Fibroblast of lung (primary cell): ENCODE measurements at regions not wholly inside any gene's neighbourhood (a gene's known extent, or its start where the extent isn't known, plus 50 kb on each side); places are given as distances from the start of the nearest gene placed in this dataset.

Experiments used
- DNase-seq, 2 donors: peaks; one replicate each; pipeline versions ENCODE4 v3.0.0 to v3.0.0-alpha.2; 2010; ENCODE audit warnings: low read depth in 2 of 2
- H2AFZ ChIP-seq: 2 replicates; pipeline ENCODE4 v1.5.1; 2012; ENCODE audit warnings: low read length, control low read depth, inconsistent platforms
- H3K27ac ChIP-seq: 2 replicates; pipeline ENCODE4 v1.5.1; 2011; ENCODE audit warnings: low read length, control low read depth; ENCODE audit not compliant: insufficient read depth
- H3K27me3 ChIP-seq: 2 replicates; pipeline ENCODE4 v1.5.1; 2011; ENCODE audit warnings: mild to moderate bottlenecking, low read length; ENCODE audit not compliant: control insufficient read depth, insufficient read depth
- H3K36me3 ChIP-seq: 2 replicates; pipeline ENCODE4 v1.5.1; 2011; ENCODE audit warnings: low read length; ENCODE audit not compliant: control insufficient read depth, insufficient read depth
- H3K4me1 ChIP-seq: 2 replicates; pipeline ENCODE4 v1.5.1; 2011; ENCODE audit warnings: low read length; ENCODE audit not compliant: control insufficient read depth, insufficient read depth; ENCODE audit errors: extremely low read depth
- H3K4me2 ChIP-seq: 2 replicates; pipeline ENCODE4 v1.5.1; 2011; ENCODE audit warnings: low read length, control low read depth; ENCODE audit not compliant: insufficient read depth; ENCODE audit errors: extremely low read depth
- H3K4me3 ChIP-seq, 4 experiments: fragments of 200-600 bp in 1 of 4; sonication (generic) in 1 of 4; replicated peaks in 1 of 4; 2 replicates each; pipeline ENCODE4 v1.5.1; 2011 to 2016; ENCODE audit warnings: low read length in 4 of 4, low read depth in 3 of 4, mild to moderate bottlenecking in 3 of 4, control low read depth in 2 of 4, inconsistent platforms in 1 of 4, mixed read lengths in 1 of 4; ENCODE audit not compliant: insufficient read depth in 1 of 4; ENCODE audit errors: control extremely low read depth in 1 of 4
- H3K79me2 ChIP-seq: 2 replicates; pipeline ENCODE4 v1.5.1; 2012; ENCODE audit warnings: mild to moderate bottlenecking, low read length, inconsistent platforms; ENCODE audit not compliant: control insufficient read depth, insufficient read depth
- H3K9ac ChIP-seq: 2 replicates; pipeline ENCODE4 v1.5.1; 2011; ENCODE audit warnings: mild to moderate bottlenecking, low read length, control low read depth; ENCODE audit not compliant: insufficient read depth
- H3K9me3 ChIP-seq: 2 replicates; pipeline ENCODE4 v1.5.1; 2012; ENCODE audit warnings: low read depth, low read length; ENCODE audit not compliant: control insufficient read depth, insufficient read depth
- H4K20me1 ChIP-seq: 2 replicates; pipeline ENCODE4 v1.5.1; 2011; ENCODE audit warnings: low read length; ENCODE audit not compliant: control insufficient read depth, insufficient read depth; ENCODE audit errors: extremely low read depth
- EZH2 ChIP-seq: IDR thresholded peaks from 2 replicates; pipeline ENCODE4 v1.5.1; 2012; ENCODE audit warnings: low read length, control low read depth, mild to moderate bottlenecking; ENCODE audit errors: missing control alignments
- TF ChIP-seq, protein P1 (sequence below), 2 donors: IDR thresholded peaks in 1 of 2; conservative IDR thresholded peaks in 1 of 2; 1 replicate in 1 of 2; 2 replicates in 1 of 2; pipeline ENCODE4 v1.5.1; 2011 to 2012; ENCODE audit warnings: low read length in 2 of 2, control low read depth in 1 of 2, inconsistent platforms in 1 of 2, low read depth in 1 of 2, mild to moderate bottlenecking in 1 of 2

DNA sequence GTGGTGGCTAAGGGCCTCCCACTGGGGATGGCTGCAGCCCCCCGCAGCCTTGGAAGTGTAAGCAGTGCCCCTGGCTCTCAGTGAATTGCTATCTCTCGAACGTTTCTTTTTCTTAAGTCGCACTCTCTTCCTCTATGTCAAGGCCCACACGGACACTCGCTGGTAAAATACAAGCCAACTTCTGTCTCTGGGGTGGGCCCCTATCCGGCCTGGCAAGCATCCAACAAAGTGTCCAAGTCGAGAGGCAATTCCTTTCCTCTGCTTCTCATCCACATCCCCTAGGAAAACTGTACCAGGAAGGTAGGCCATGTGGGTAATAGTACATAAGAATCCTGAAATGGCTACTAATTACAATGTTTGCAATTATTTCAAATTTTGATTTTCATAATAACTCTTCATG lies 194.9 kb upstream of the MGMT start:
- Histone ChIP-seq H3K4me1 (no peaks in the 10 kb centered on the region), H3K27ac (no peak overlapping the region), H3K79me2 (no peaks in the 10 kb centered on the region), H3K9ac (no peak overlapping the region), H3K4me3 (no peak overlapping the region), H3K9me3 (no peaks in the 10 kb centered on the region), H3K4me2 (no peak overlapping the region), H3K36me3 (no peaks in the 10 kb centered on the region), H3K27me3 (no peaks in the 10 kb centered on the region), H4K20me1 (no peaks in the 10 kb centered on the region), H2AFZ (no peak overlapping the region)
- DNase-seq, result no peak
- TF ChIP-seq, protein P1, sequence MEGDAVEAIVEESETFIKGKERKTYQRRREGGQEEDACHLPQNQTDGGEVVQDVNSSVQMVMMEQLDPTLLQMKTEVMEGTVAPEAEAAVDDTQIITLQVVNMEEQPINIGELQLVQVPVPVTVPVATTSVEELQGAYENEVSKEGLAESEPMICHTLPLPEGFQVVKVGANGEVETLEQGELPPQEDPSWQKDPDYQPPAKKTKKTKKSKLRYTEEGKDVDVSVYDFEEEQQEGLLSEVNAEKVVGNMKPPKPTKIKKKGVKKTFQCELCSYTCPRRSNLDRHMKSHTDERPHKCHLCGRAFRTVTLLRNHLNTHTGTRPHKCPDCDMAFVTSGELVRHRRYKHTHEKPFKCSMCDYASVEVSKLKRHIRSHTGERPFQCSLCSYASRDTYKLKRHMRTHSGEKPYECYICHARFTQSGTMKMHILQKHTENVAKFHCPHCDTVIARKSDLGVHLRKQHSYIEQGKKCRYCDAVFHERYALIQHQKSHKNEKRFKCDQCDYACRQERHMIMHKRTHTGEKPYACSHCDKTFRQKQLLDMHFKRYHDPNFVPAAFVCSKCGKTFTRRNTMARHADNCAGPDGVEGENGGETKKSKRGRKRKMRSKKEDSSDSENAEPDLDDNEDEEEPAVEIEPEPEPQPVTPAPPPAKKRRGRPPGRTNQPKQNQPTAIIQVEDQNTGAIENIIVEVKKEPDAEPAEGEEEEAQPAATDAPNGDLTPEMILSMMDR (conservative IDR thresholded peaks at IDR 0.05 in 1 of 2, IDR thresholded peaks at IDR 0.05 in 1 of 2; ENCODE audit: low read depth in 1 of 2, low read length in 2 of 2), result no peak
- TF ChIP-seq EZH2, result no peak

DNA sequence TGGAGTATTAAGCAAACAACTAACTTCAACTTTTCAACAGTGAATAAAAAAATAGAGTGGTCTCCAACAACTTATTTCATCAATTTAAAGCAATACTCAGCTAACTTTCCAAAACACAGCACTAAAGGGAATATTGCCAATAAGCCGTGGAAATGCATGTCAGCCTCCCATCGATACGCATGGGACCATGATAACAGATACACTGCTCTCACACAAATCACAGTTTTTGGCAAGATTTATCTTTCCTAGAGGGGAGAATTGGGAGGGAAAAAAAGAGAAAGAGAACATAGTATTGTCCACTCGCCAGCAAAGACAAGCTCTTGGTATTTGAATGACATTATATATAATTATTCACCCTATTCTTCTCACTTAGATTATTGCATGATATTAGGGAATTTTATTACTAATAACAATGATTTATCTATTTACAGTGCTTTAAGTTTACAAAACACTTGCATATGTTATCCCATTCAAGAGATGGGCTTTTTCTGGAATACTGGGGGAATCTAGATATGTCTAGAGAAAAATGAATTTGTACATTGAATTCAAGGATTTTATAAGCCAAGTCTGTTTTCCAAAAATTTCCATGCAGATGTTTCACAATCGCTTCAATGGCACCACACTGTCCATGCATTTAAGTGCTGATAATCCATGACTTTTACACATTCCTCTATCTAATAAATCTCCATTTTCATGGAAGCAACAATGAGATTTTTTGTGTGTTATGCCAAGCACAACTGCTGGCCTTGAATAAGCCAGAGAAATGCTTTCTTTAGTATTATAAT lies 194.0 kb upstream of the MGMT start:
- TF ChIP-seq, protein P1 (conservative IDR thresholded peaks at IDR 0.05 in 1 of 2, IDR thresholded peaks at IDR 0.05 in 1 of 2; ENCODE audit: low read depth in 1 of 2, low read length in 2 of 2), result no peak
- no peak for TF ChIP-seq EZH2
- Histone ChIP-seq H3K79me2 (no peaks in the 10 kb centered on the region), H4K20me1 (no peaks in the 10 kb centered on the region), H3K9ac (no peak overlapping the region), H3K4me3 (no peak overlapping the region), H2AFZ (no peak overlapping the region), H3K36me3 (no peaks in the 10 kb centered on the region), H3K27me3 (no peaks in the 10 kb centered on the region), H3K9me3 (no peaks in the 10 kb centered on the region), H3K27ac (no peak overlapping the region), H3K4me2 (no peak overlapping the region), H3K4me1 (no peaks in the 10 kb centered on the region)
- no peak for DNase-seq

DNA sequence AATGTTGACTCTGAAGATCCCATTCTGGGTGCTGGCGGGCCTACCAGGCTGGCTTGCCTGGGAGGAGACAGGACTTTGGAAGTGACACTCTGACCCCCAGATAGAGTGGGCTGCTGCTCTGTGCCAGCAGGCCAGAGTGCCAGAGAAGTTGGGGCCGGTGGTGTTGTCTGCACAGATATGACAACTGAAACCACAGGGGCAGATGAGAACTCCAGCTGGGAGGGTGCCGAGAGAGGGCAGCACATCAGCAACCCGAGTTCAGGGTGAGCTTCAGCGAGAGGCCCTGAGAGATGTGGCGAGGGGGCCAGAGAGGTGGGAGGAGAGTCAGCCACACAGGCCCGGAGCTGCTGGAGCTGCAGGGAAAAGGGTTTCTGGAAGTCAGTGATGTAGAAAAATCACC lies 193.2 kb upstream of the MGMT start:
- H3K27ac ChIP-seq, result no peak overlapping the region
- no peaks in the 10 kb centered on the region for H3K27me3 ChIP-seq
- H3K79me2 ChIP-seq, result no peaks in the 10 kb centered on the region
- no peaks in the 10 kb centered on the region for H4K20me1 ChIP-seq
- H3K4me2 ChIP-seq, result no peak overlapping the region
- DNase-seq, result no peak
- no peaks in the 10 kb centered on the region for H3K9me3 ChIP-seq
- H3K36me3 ChIP-seq, result no peaks in the 10 kb centered on the region
- no peaks in the 10 kb centered on the region for H3K4me1 ChIP-seq
- H3K4me3 ChIP-seq, result no peak overlapping the region
- H2AFZ ChIP-seq, result no peak overlapping the region
- H3K9ac ChIP-seq, result no peak overlapping the region
- TF ChIP-seq, protein P1 (conservative IDR thresholded peaks at IDR 0.05 in 1 of 2, IDR thresholded peaks at IDR 0.05 in 1 of 2; ENCODE audit: low read depth in 1 of 2, low read length in 2 of 2), result no peak
- TF ChIP-seq EZH2, result no peak
